ENCODE measurements at regions not wholly inside any gene's neighbourhood (a gene's known extent, or its start where the extent isn't known, plus 50 kb on each side); places are given as distances from the start of the nearest gene placed in this dataset.

DNA sequence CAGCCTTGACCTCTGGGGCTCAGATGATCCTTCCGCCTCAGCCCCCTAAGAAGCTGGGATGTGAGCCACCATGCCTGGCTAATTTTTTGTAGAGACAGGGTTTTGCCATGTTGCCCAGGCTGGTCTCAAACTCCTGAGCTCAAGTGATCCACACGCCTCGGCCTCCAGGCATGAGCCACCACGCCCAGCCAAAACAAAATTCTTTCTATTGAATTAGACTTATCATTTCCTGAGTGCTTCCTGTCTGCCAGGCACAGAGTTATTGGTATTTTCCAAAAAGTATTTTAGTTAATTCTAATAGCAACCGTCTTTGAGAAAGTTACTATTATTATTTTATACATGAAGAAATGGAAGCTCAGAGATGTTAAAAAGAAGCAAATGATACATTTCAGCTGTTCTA, 61.4 kb upstream of the LMO2 start:
- Mint-ChIP-seq H3K4me3 (no peak overlapping the region), H3K27me3 (ENCODE audit: low read depth) (no peaks in the 10 kb centered on the region), H3K27ac (no peak overlapping the region), H3K4me1 (peaks cover 6% of the 10 kb centered on the region), H3K9me3 (no peaks in the 10 kb centered on the region), H3K36me3 (no peaks in the 10 kb centered on the region)
- no peak for DNase-seq (ENCODE audit: low spot score)
- no peak for ATAC-seq
- TF ChIP-seq, protein P1, sequence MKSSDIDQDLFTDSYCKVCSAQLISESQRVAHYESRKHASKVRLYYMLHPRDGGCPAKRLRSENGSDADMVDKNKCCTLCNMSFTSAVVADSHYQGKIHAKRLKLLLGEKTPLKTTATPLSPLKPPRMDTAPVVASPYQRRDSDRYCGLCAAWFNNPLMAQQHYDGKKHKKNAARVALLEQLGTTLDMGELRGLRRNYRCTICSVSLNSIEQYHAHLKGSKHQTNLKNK (CRISPR knock-in tag; IDR thresholded peaks at IDR 0.05) = no peak
- TF ChIP-seq NR2C2 (CRISPR knock-in tag; IDR thresholded peaks at IDR 0.05) = no peak
- TF ChIP-seq, protein P2, sequence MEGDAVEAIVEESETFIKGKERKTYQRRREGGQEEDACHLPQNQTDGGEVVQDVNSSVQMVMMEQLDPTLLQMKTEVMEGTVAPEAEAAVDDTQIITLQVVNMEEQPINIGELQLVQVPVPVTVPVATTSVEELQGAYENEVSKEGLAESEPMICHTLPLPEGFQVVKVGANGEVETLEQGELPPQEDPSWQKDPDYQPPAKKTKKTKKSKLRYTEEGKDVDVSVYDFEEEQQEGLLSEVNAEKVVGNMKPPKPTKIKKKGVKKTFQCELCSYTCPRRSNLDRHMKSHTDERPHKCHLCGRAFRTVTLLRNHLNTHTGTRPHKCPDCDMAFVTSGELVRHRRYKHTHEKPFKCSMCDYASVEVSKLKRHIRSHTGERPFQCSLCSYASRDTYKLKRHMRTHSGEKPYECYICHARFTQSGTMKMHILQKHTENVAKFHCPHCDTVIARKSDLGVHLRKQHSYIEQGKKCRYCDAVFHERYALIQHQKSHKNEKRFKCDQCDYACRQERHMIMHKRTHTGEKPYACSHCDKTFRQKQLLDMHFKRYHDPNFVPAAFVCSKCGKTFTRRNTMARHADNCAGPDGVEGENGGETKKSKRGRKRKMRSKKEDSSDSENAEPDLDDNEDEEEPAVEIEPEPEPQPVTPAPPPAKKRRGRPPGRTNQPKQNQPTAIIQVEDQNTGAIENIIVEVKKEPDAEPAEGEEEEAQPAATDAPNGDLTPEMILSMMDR (IDR thresholded peaks at IDR 0.05) = no peak
- TF ChIP-seq ESRRA (CRISPR knock-in tag; IDR thresholded peaks at IDR 0.05; ENCODE audit: borderline replicate concordance) = no peak
- no peak for TF ChIP-seq ZNF263 (CRISPR knock-in tag; IDR thresholded peaks at IDR 0.05; ENCODE audit: low read depth)
- no peak for TF ChIP-seq ZBTB21 (CRISPR knock-in tag; IDR thresholded peaks at IDR 0.05; ENCODE audit: borderline replicate concordance)
- TF ChIP-seq, protein P3, sequence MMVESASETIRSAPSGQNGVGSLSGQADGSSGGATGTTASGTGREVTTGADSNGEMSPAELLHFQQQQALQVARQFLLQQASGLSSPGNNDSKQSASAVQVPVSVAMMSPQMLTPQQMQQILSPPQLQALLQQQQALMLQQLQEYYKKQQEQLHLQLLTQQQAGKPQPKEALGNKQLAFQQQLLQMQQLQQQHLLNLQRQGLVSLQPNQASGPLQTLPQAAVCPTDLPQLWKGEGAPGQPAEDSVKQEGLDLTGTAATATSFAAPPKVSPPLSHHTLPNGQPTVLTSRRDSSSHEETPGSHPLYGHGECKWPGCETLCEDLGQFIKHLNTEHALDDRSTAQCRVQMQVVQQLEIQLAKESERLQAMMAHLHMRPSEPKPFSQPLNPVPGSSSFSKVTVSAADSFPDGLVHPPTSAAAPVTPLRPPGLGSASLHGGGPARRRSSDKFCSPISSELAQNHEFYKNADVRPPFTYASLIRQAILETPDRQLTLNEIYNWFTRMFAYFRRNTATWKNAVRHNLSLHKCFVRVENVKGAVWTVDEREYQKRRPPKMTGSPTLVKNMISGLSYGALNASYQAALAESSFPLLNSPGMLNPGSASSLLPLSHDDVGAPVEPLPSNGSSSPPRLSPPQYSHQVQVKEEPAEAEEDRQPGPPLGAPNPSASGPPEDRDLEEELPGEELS (CRISPR knock-in tag; IDR thresholded peaks at IDR 0.05) = no peak
- TF ChIP-seq, protein P4, sequence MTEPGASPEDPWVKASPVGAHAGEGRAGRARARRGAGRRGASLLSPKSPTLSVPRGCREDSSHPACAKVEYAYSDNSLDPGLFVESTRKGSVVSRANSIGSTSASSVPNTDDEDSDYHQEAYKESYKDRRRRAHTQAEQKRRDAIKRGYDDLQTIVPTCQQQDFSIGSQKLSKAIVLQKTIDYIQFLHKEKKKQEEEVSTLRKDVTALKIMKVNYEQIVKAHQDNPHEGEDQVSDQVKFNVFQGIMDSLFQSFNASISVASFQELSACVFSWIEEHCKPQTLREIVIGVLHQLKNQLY (CRISPR knock-in tag; IDR thresholded peaks at IDR 0.05) = no peak
- TF ChIP-seq, protein P5, sequence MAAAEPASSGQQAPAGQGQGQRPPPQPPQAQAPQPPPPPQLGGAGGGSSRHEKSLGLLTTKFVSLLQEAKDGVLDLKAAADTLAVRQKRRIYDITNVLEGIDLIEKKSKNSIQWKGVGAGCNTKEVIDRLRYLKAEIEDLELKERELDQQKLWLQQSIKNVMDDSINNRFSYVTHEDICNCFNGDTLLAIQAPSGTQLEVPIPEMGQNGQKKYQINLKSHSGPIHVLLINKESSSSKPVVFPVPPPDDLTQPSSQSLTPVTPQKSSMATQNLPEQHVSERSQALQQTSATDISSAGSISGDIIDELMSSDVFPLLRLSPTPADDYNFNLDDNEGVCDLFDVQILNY (CRISPR knock-in tag; IDR thresholded peaks at IDR 0.05) = no peak
- no peak for TF ChIP-seq ZNF121 (CRISPR knock-in tag; IDR thresholded peaks at IDR 0.05)
- no peak for TF ChIP-seq JAZF1 (CRISPR knock-in tag; IDR thresholded peaks at IDR 0.05)
- TF ChIP-seq, protein P6, sequence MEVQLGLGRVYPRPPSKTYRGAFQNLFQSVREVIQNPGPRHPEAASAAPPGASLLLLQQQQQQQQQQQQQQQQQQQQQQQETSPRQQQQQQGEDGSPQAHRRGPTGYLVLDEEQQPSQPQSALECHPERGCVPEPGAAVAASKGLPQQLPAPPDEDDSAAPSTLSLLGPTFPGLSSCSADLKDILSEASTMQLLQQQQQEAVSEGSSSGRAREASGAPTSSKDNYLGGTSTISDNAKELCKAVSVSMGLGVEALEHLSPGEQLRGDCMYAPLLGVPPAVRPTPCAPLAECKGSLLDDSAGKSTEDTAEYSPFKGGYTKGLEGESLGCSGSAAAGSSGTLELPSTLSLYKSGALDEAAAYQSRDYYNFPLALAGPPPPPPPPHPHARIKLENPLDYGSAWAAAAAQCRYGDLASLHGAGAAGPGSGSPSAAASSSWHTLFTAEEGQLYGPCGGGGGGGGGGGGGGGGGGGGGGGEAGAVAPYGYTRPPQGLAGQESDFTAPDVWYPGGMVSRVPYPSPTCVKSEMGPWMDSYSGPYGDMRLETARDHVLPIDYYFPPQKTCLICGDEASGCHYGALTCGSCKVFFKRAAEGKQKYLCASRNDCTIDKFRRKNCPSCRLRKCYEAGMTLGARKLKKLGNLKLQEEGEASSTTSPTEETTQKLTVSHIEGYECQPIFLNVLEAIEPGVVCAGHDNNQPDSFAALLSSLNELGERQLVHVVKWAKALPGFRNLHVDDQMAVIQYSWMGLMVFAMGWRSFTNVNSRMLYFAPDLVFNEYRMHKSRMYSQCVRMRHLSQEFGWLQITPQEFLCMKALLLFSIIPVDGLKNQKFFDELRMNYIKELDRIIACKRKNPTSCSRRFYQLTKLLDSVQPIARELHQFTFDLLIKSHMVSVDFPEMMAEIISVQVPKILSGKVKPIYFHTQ (CRISPR knock-in tag; IDR thresholded peaks at IDR 0.05) = no peak
- no peak for TF ChIP-seq ZNF232 (CRISPR knock-in tag; IDR thresholded peaks at IDR 0.05)
- TF ChIP-seq ZNF396 (CRISPR knock-in tag; IDR thresholded peaks at IDR 0.05; ENCODE audit: borderline replicate concordance) = no peak
- TF ChIP-seq, protein P7, sequence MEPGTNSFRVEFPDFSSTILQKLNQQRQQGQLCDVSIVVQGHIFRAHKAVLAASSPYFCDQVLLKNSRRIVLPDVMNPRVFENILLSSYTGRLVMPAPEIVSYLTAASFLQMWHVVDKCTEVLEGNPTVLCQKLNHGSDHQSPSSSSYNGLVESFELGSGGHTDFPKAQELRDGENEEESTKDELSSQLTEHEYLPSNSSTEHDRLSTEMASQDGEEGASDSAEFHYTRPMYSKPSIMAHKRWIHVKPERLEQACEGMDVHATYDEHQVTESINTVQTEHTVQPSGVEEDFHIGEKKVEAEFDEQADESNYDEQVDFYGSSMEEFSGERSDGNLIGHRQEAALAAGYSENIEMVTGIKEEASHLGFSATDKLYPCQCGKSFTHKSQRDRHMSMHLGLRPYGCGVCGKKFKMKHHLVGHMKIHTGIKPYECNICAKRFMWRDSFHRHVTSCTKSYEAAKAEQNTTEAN (CRISPR knock-in tag; IDR thresholded peaks at IDR 0.05) = no peak
- ChIA-PET CTCF (interaction anchor here (0.6 kb wide), 1 partner anchor 63 kb away, joined by 6 read pairs; no protein-coding TSS in a partner anchor), POLR2A (interaction anchor here (0.6 kb wide), 1 partner anchor 55 kb away, joined by 5 read pairs; no protein-coding TSS in a partner anchor)

DNA sequence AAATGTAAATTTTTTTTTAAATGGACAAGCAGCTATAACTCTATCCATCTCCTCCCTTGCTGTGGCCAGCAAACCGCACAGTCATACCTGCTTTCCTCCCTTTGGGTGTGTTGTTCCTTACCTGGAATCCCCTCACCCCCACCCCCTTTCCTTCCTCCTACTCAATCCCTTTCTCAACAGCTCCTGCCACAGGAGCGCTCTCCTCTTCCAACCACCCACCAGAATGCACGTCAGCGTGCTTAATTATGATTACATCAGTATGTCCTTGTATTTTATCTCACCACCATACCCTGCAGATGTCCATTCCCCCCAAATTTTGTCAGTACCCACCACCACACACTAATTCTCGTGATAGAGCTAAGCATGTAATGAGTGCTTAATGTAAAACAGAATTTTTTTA, 60.9 kb upstream of the LMO2 start:
- TF ChIP-seq ZNF219 (CRISPR knock-in tag; IDR thresholded peaks at IDR 0.05; ENCODE audit: borderline replicate concordance) = no peak
- no peak; the same call in 1 of the 2 replicates for ATAC-seq
- Mint-ChIP-seq H3K27ac (no peak overlapping the region), H3K36me3 (no peaks in the 10 kb centered on the region), H3K4me1 (peaks cover 6% of the 10 kb centered on the region), H3K27me3 (ENCODE audit: low read depth) (no peaks in the 10 kb centered on the region), H3K9me3 (no peaks in the 10 kb centered on the region), H3K4me3 (no peak overlapping the region)
- ChIA-PET CTCF (interaction anchor here (0.6 kb wide), 1 partner anchor 63 kb away, joined by 6 read pairs; no protein-coding TSS in a partner anchor), POLR2A (interaction anchor here (0.6 kb wide), 1 partner anchor 55 kb away, joined by 5 read pairs; no protein-coding TSS in a partner anchor)
- no peak for DNase-seq (ENCODE audit: low spot score)

All from WTC11 (cell line).